WERI-Rb-1 (cell line): ENCODE measurements at regions not wholly inside any gene's neighbourhood (a gene's known extent, or its start where the extent isn't known, plus 50 kb on each side); places are given as distances from the start of the nearest gene placed in this dataset.

Experiments
- DNase-seq: peaks from one replicate; pipeline ENCODE4 v3.0.0-alpha.2; 2020
- H3K27ac ChIP-seq: fragments of 250-450 bp; sonication (Bioruptor Pico); 2 replicates; pipeline ENCODE4 v1.5.1; 2020; ENCODE audit warnings: mild to moderate bottlenecking, moderate library complexity
- H3K27me3 ChIP-seq: fragments of 250-450 bp; sonication (Bioruptor Pico); 2 replicates; pipeline ENCODE4 v1.5.1; 2021; ENCODE audit warnings: mild to moderate bottlenecking, low read depth, moderate library complexity; ENCODE audit not compliant: insufficient read depth, severe bottlenecking
- H3K36me3 ChIP-seq: fragments of 250-450 bp; sonication (Bioruptor Pico); 2 replicates; pipeline ENCODE4 v1.5.1; 2020; ENCODE audit warnings: mild to moderate bottlenecking, moderate library complexity
- H3K4me3 ChIP-seq: 2 replicates; pipeline ENCODE4 v1.5.1; 2011; ENCODE audit warnings: low read depth, mild to moderate bottlenecking, control low read depth, low read length
- H3K9me3 ChIP-seq: fragments of 250-450 bp; sonication (Bioruptor Pico); 2 replicates; pipeline ENCODE4 v1.5.1; 2021; ENCODE audit warnings: mild to moderate bottlenecking, moderate library complexity; ENCODE audit not compliant: severe bottlenecking
- TF ChIP-seq, protein P1 (sequence below): IDR thresholded peaks from 2 replicates; pipeline ENCODE4 v1.5.1; 2011; ENCODE audit warnings: low read depth, mild to moderate bottlenecking, control low read depth, inconsistent platforms, low read length

GRCh38 chr2:155178921-155179320, 480.4 kb downstream of the KCNJ3 start:
- no peak overlapping the region for H3K4me3 ChIP-seq
- no peak for DNase-seq
- no peak overlapping the region for H3K27ac ChIP-seq
- TF ChIP-seq, protein P1, sequence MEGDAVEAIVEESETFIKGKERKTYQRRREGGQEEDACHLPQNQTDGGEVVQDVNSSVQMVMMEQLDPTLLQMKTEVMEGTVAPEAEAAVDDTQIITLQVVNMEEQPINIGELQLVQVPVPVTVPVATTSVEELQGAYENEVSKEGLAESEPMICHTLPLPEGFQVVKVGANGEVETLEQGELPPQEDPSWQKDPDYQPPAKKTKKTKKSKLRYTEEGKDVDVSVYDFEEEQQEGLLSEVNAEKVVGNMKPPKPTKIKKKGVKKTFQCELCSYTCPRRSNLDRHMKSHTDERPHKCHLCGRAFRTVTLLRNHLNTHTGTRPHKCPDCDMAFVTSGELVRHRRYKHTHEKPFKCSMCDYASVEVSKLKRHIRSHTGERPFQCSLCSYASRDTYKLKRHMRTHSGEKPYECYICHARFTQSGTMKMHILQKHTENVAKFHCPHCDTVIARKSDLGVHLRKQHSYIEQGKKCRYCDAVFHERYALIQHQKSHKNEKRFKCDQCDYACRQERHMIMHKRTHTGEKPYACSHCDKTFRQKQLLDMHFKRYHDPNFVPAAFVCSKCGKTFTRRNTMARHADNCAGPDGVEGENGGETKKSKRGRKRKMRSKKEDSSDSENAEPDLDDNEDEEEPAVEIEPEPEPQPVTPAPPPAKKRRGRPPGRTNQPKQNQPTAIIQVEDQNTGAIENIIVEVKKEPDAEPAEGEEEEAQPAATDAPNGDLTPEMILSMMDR: no peak
- no peaks in the 10 kb centered on the region for H3K36me3 ChIP-seq
- H3K9me3 ChIP-seq: no peaks in the 10 kb centered on the region
- no peaks in the 10 kb centered on the region for H3K27me3 ChIP-seq

DNA sequence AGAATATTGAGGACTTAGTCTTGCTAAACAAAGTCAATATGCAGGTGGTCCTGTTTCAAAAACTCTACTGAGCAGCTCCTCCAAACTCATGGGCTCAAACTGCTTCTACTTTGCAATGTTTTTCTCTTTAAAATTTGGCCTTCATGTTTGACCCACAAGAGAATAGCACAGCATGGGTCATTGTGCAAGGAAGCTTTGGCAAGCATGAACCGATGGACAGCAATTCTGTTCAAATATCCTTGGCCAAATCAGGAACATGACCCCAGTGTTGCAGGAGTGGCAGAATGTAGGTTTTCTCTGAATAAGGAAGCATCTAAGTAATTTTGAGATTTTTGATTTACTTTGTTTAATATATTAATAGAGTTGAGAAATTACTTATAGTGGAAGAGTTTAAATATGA, 477.9 kb downstream of the KCNJ3 start:
- H3K9me3 ChIP-seq: no peaks in the 10 kb centered on the region
- TF ChIP-seq, protein P1: no peak
- no peak for DNase-seq
- H3K36me3 ChIP-seq: no peaks in the 10 kb centered on the region
- no peak overlapping the region for H3K27ac ChIP-seq
- H3K27me3 ChIP-seq: no peaks in the 10 kb centered on the region
- no peak overlapping the region for H3K4me3 ChIP-seq

DNA sequence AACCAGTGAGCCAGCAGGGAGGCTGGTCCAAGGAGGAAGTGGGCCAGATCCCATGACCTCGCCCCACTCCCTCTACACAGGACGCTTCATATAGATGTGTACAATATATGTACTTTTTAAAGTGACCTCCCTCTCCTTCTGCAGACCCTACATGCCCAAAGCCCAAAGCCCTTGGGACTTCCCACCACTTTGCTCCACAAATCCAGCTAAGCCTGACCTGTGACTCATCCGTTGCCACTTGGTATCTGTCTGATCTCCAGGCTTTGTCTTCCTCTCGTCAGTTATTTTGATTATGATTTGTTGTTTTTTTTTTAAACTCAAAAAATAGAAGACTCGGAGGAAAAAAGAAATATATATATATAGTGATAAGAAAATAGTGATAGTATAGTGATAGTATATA, 470.8 kb downstream of the KCNJ3 start:
- no peaks in the 10 kb centered on the region for H3K27me3 ChIP-seq

DNA sequence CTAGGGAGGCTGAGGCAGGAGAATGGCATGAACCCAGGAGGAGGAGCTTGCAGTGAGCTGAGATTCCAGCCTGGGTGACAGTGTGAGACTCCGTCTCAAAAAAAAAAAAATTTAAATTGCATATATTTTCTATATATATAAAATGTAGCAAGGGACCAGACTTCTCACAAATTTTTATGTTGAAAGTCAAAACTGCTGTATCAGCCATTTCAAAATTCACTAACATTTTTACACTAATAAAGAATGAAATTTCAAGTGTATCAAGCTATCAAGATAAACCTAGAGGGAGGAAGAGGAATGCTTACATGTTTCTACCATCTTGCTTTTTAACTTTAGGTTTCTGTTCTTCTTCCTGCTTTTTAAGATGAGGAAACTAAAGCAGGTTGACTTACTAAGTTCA, 464.0 kb downstream of the KCNJ3 start:
- Histone ChIP-seq H3K27me3 (no peaks in the 10 kb centered on the region), H3K9me3 (no peaks in the 10 kb centered on the region), H3K36me3 (no peaks in the 10 kb centered on the region), H3K4me3 (no peak overlapping the region), H3K27ac (no peak overlapping the region)
- TF ChIP-seq, protein P1: no peak
- DNase-seq: no peak

More for the DNA sequence above, 470.8 kb downstream of the KCNJ3 start:
- Histone ChIP-seq H3K27ac (no peak overlapping the region), H3K4me3 (no peak overlapping the region), H3K36me3 (no peaks in the 10 kb centered on the region), H3K9me3 (no peaks in the 10 kb centered on the region)
- TF ChIP-seq, protein P1: no peak
- DNase-seq: no peak

DNA sequence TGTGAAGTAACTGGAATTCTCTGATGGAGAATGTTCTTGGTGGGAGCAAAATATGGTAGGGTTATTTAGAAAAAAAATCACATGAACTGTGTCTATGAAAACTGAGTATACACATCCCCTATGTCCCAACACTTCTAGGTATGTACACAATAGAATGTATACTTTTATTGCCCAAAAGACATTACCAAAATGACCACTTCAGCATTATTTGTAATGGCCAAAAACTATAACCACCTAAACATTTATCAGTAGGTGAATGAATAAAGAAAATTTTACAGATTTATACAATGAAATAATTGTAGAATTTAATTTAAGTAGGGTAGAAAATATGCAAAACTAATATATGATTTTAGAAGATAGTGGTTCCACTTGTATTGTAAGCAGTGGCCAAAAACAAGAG, 462.8 kb downstream of the KCNJ3 start:
- H3K9me3 ChIP-seq: no peaks in the 10 kb centered on the region
- no peaks in the 10 kb centered on the region for H3K27me3 ChIP-seq
- no peak for DNase-seq
- no peak overlapping the region for H3K4me3 ChIP-seq
- H3K27ac ChIP-seq: no peak overlapping the region
- TF ChIP-seq, protein P1: no peak
- H3K36me3 ChIP-seq: no peaks in the 10 kb centered on the region

- DNase-seq: no peak
- H3K27ac ChIP-seq: no peak overlapping the region
- H3K36me3 ChIP-seq: no peaks in the 10 kb centered on the region
- TF ChIP-seq, protein P1: no peak
- no peaks in the 10 kb centered on the region for H3K27me3 ChIP-seq
- H3K9me3 ChIP-seq: no peaks in the 10 kb centered on the region
- no peak overlapping the region for H3K4me3 ChIP-seq
Observed at GRCh38 chr2:155157711-155158110, 459.2 kb downstream of the KCNJ3 start.
